B cell (primary cell): ENCODE measurements at regions not wholly inside any gene's neighbourhood (a gene's known extent, or its start where the extent isn't known, plus 50 kb on each side); places are given as distances from the start of the nearest gene placed in this dataset.

Experiments used
- ATAC-seq: fragments of 200-7000 bp; cut with Tn5 transposase; one replicate; pipeline ENCODE4 v1.10.0; 2021; ENCODE audit warnings: low read depth, mild to moderate bottlenecking, moderate number of reproducible peaks, moderate library complexity
- CTCF ChIA-PET: fragments of 350-600 bp; sonication (Branson Sonifier 250); formaldehyde crosslinking; loops from one replicate; lab custom pipeline; 2021; ENCODE audit warnings: antibody characterized with exemption, inconsistent platforms; lab: Charles Lee
- POLR2A ChIA-PET: fragments of 350-600 bp; sonication (Branson Sonifier 250); formaldehyde crosslinking; loops from one replicate; lab custom pipeline; 2021; ENCODE audit warnings: antibody characterized with exemption; lab: Charles Lee
- DNase-seq: peaks from one replicate; pipeline ENCODE4 v3.0.0; 2013
- H2AFZ ChIP-seq: 2 replicates; pipeline ENCODE4 v1.6.1; 2012; ENCODE audit warnings: mild to moderate bottlenecking, low read depth, low read length; ENCODE audit not compliant: insufficient read depth, poor library complexity, severe bottlenecking
- H3K27ac ChIP-seq, 2 donors: 1 replicate in 1 of 2; 2 replicates in 1 of 2; pipeline ENCODE4 v1.5.1; 2012 to 2013; ENCODE audit warnings: low read length in 2 of 2, mild to moderate bottlenecking in 2 of 2, moderate library complexity in 1 of 2
- H3K27me3 ChIP-seq, 4 experiments: fragments of 200-600 bp in 1 of 4; sonication (generic) in 1 of 4; replicated peaks in 1 of 4; 1 replicate in 2 of 4; 2 replicates in 2 of 4; pipeline versions ENCODE4 v1.6.1 to v1.7.0; 2013 to 2016; ENCODE audit warnings: low read length in 3 of 4, mild to moderate bottlenecking in 2 of 4, mixed read lengths in 1 of 4, moderate library complexity in 1 of 4; ENCODE audit not compliant: insufficient read depth in 4 of 4, control insufficient read depth in 3 of 4; ENCODE audit errors: control extremely low read depth in 1 of 4
- H3K36me3 ChIP-seq, 2 experiments: replicated peaks in 1 of 2; 1 replicate in 1 of 2; 2 replicates in 1 of 2; pipeline versions ENCODE4 v1.6.1 to v1.7.1; 2013; ENCODE audit warnings: low read length in 1 of 2; ENCODE audit not compliant: insufficient read depth in 2 of 2, control insufficient read depth in 1 of 2; ENCODE audit errors: control extremely low read depth in 1 of 2, extremely low read depth in 1 of 2
- H3K4me1 ChIP-seq, 2 donors: fragments of 200-600 bp in 1 of 2; sonication (generic) in 1 of 2; 1 replicate in 1 of 2; 2 replicates in 1 of 2; pipeline versions ENCODE4 v1.5.1 to v1.6.1; 2013 to 2017; ENCODE audit warnings: low read length in 2 of 2; ENCODE audit not compliant: control insufficient read depth in 2 of 2, insufficient read depth in 2 of 2
- H3K4me2 ChIP-seq: replicated peaks from 2 replicates; pipeline ENCODE3; 2012; ENCODE audit warnings: mild to moderate bottlenecking, low read depth, low read length; ENCODE audit not compliant: poor library complexity, severe bottlenecking
- H3K4me3 ChIP-seq, 5 experiments: fragments of 200-600 bp in 1 of 5; sonication (generic) in 1 of 5; 1 replicate in 3 of 5; 2 replicates in 2 of 5; pipeline versions ENCODE4 v1.5.1 to v1.7.0; 2011 to 2016; ENCODE audit warnings: low read length in 4 of 5, mild to moderate bottlenecking in 4 of 5, low read depth in 2 of 5, control low read depth in 1 of 5, moderate library complexity in 1 of 5; ENCODE audit not compliant: insufficient read depth in 1 of 5; ENCODE audit errors: control extremely low read depth in 1 of 5, extremely low read depth in 1 of 5
- H3K79me2 ChIP-seq: fragments of 200-600 bp; sonication (generic); one replicate; pipeline ENCODE4 v1.6.0; 2016; ENCODE audit warnings: low read length; ENCODE audit not compliant: control insufficient read depth, insufficient read depth
- H3K9ac ChIP-seq: fragments of 200-600 bp; sonication (generic); 2 replicates; pipeline ENCODE4 v1.6.1; 2017; ENCODE audit warnings: mild to moderate bottlenecking, low read length, moderate library complexity
- H3K9me3 ChIP-seq, 3 donors: one replicate each; pipeline versions ENCODE4 v1.6.1 to v1.7.1; 2013; ENCODE audit warnings: low read length in 2 of 3; ENCODE audit not compliant: control insufficient read depth in 2 of 3, insufficient read depth in 1 of 3; ENCODE audit errors: control extremely low read depth in 1 of 3
- H4K20me1 ChIP-seq: 2 replicates; pipeline ENCODE4 v1.6.0; 2012; ENCODE audit warnings: mild to moderate bottlenecking, low read length; ENCODE audit not compliant: insufficient read depth, control insufficient read depth, poor library complexity, severe bottlenecking
- H3K27ac Mint-ChIP-seq: one replicate; pipeline ENCODE4 v1.8.0; 2021; ENCODE audit warnings: mixed read lengths
- H3K27me3 Mint-ChIP-seq: one replicate; pipeline ENCODE4 v1.8.0; 2021; ENCODE audit warnings: mixed read lengths
- H3K4me1 Mint-ChIP-seq: one replicate; pipeline ENCODE4 v1.8.0; 2021; ENCODE audit warnings: mixed read lengths
- H3K4me3 Mint-ChIP-seq: one replicate; pipeline ENCODE4 v1.8.0; 2021; ENCODE audit warnings: mixed read lengths
- H3K9me3 Mint-ChIP-seq: one replicate; pipeline ENCODE4 v1.8.0; 2022; ENCODE audit warnings: mixed read lengths; ENCODE audit not compliant: insufficient read depth
- CTCF ChIP-seq: fragments of 200-600 bp; IDR thresholded peaks from one replicate; pipeline ENCODE4 v1.8.0; 2022; ENCODE audit warnings: antibody characterized with exemption, mild to moderate bottlenecking
- EZH2 ChIP-seq: IDR thresholded peaks from 2 replicates; pipeline ENCODE4 v1.6.1; 2012; ENCODE audit warnings: borderline replicate concordance, low read depth, mild to moderate bottlenecking, moderate library complexity, low read length; ENCODE audit not compliant: insufficient read depth, poor library complexity, severe bottlenecking
- WGBS: methylation state at CpG from one replicate; pipeline ENCODE4 v1.1.5; 2013; ENCODE audit warnings: missing lambda C conversion rate; ENCODE audit not compliant: insufficient coverage; 5-methylcytosine and 5-hydroxymethylcytosine counted together
- intact Hi-C: fragments of 100-400 bp; cut with micrococcal nuclease; formaldehyde crosslinking; loops from one replicate; pipeline ENCODE4 v1.10.0; 2022

GRCh38 chr6:80548532-80548931 is 442.1 kb downstream of the BCKDHB start:
- Histone ChIP-seq H3K36me3 (no peaks in the 10 kb centered on the region), H3K27ac (no peak overlapping the region), H2AFZ (no peak overlapping the region), H3K79me2 (no peaks in the 10 kb centered on the region), H3K9ac (no peak overlapping the region), H3K27me3 (no peaks in the 10 kb centered on the region), H3K9me3 (no peaks in the 10 kb centered on the region), H3K4me2 (no peak overlapping the region), H3K4me1 (no peaks in the 10 kb centered on the region), H3K4me3 (no peak overlapping the region), H4K20me1 (no peaks in the 10 kb centered on the region)
- intact Hi-C loops, result no loop called here
- no peaks in the 10 kb centered on the region for H3K9me3 Mint-ChIP-seq
- no peak for ATAC-seq
- no peaks in the 10 kb centered on the region for H3K27me3 Mint-ChIP-seq
- WGBS, result 98% methylated on average over 6 of the region's 6 CpGs
- TF ChIP-seq EZH2 (no peak), CTCF (no peak)
- POLR2A ChIA-PET, result no interaction called here
- DNase-seq, result no peak
- CTCF ChIA-PET, result no interaction called here
- H3K27ac Mint-ChIP-seq, result no peak overlapping the region
- H3K4me3 Mint-ChIP-seq, result no peak overlapping the region
- H3K4me1 Mint-ChIP-seq, result no peaks in the 10 kb centered on the region

- CTCF ChIA-PET, result no interaction called here
Measured at GRCh38 chr6:80547827-80548226, 441.4 kb downstream of the BCKDHB start.

More at GRCh38 chr6:80547827-80548226, 441.4 kb downstream of the BCKDHB start:
- intact Hi-C loops, result no loop called here
- H3K27ac Mint-ChIP-seq, result no peak overlapping the region
- Histone ChIP-seq H3K9me3 (no peaks in the 10 kb centered on the region), H3K36me3 (no peaks in the 10 kb centered on the region), H4K20me1 (no peaks in the 10 kb centered on the region), H2AFZ (no peak overlapping the region), H3K4me3 (no peak overlapping the region), H3K79me2 (no peaks in the 10 kb centered on the region), H3K27ac (no peak overlapping the region), H3K9ac (no peak overlapping the region), H3K27me3 (no peaks in the 10 kb centered on the region), H3K4me1 (no peaks in the 10 kb centered on the region), H3K4me2 (no peak overlapping the region)
- H3K9me3 Mint-ChIP-seq, result no peaks in the 10 kb centered on the region
- DNase-seq (no peak), ATAC-seq (no peak)
- POLR2A ChIA-PET, result no interaction called here
- no peaks in the 10 kb centered on the region for H3K4me1 Mint-ChIP-seq
- 71% methylated on average over 1 of the region's 1 CpG for WGBS
- H3K27me3 Mint-ChIP-seq, result no peaks in the 10 kb centered on the region
- TF ChIP-seq CTCF, result no peak
- no peak for TF ChIP-seq EZH2
- H3K4me3 Mint-ChIP-seq, result no peak overlapping the region
